HEK293 (cell line): ENCODE measurements at regions not wholly inside any gene's neighbourhood (a gene's known extent, or its start where the extent isn't known, plus 50 kb on each side); places are given as distances from the start of the nearest gene placed in this dataset.

Experiments
- CTCF ChIA-PET: fragments of 350-600 bp; formaldehyde crosslinking; extraction: SDS; loops from one replicate; lab custom pipeline; 2021; ENCODE audit warnings: antibody characterized with exemption; lab: Yijun Ruan, JAX
- POLR2A ChIA-PET: fragments of 300-600 bp; formaldehyde crosslinking; extraction: SDS; loops from one replicate; lab custom pipeline; 2020; ENCODE audit warnings: antibody characterized with exemption, inconsistent platforms; lab: Yijun Ruan, JAX
- H3K27ac ChIP-seq: fragments of 200-500 bp; sonication (Bioruptor generic); 2 replicates; pipeline ENCODE4 v1.5.1; 2014; ENCODE audit warnings: low read depth, low read length, control low read depth, inconsistent platforms; ENCODE audit errors: extremely low read depth
- H3K36me3 ChIP-seq, 2 experiments: fragments of 200-500 bp in 1 of 2; sonication (Bioruptor generic) in 1 of 2; 1 replicate in 1 of 2; 2 replicates in 1 of 2; pipeline ENCODE4 v1.5.1; 2014 to 2017; ENCODE audit warnings: inconsistent platforms in 2 of 2, low read length in 2 of 2; ENCODE audit not compliant: control insufficient read depth in 2 of 2, insufficient read depth in 1 of 2
- H3K4me1 ChIP-seq: fragments of 200-500 bp; sonication (Bioruptor generic); 2 replicates; pipeline ENCODE4 v1.5.1; 2014; ENCODE audit warnings: mild to moderate bottlenecking, low read length, inconsistent platforms; ENCODE audit not compliant: control insufficient read depth, insufficient read depth
- H3K4me3 ChIP-seq: 2 replicates; pipeline ENCODE4 v1.5.1; 2011; ENCODE audit warnings: low read depth, mild to moderate bottlenecking, control low read depth, low read length, moderate library complexity
- H3K9me3 ChIP-seq: fragments of 200-500 bp; sonication (Bioruptor generic); 2 replicates; pipeline ENCODE4 v1.5.1; 2014; ENCODE audit warnings: low read depth, low read length, inconsistent platforms; ENCODE audit not compliant: control insufficient read depth, insufficient read depth
- BCL11A ChIP-seq: fragments of 450-650 bp; formaldehyde crosslinking; IDR thresholded peaks from 2 replicates; pipeline ENCODE4 v1.5.1; 2016; ENCODE audit warnings: low read depth, missing biosample characterization, missing genetic modification characterization
- GLI2 ChIP-seq: fragments of 450-650 bp; formaldehyde crosslinking; IDR thresholded peaks from 2 replicates; pipeline ENCODE4; 2017; ENCODE audit warnings: missing biosample characterization, missing genetic modification characterization, low read depth, borderline replicate concordance
- GLI4 ChIP-seq: fragments of 450-650 bp; formaldehyde crosslinking; IDR thresholded peaks from 2 replicates; pipeline ENCODE4 v1.5.1; 2016; ENCODE audit warnings: missing biosample characterization, missing genetic modification characterization
- HOXA7 ChIP-seq: sonication (generic); formaldehyde crosslinking; IDR thresholded peaks from 2 replicates; pipeline ENCODE4 v1.8.1; 2022; ENCODE audit warnings: missing genetic modification reagents, borderline replicate concordance
- KLF1 ChIP-seq: fragments of 450-650 bp; formaldehyde crosslinking; IDR thresholded peaks from 2 replicates; pipeline ENCODE4 v1.5.1; 2016; ENCODE audit warnings: missing biosample characterization, missing genetic modification characterization
- KLF7 ChIP-seq: fragments of 450-650 bp; formaldehyde crosslinking; IDR thresholded peaks from 2 replicates; pipeline ENCODE4 v1.5.1; 2016; ENCODE audit warnings: missing biosample characterization, missing genetic modification characterization, borderline replicate concordance
- MYNN ChIP-seq: fragments of 450-650 bp; formaldehyde crosslinking; IDR thresholded peaks from 2 replicates; pipeline ENCODE4 v1.5.1; 2016; ENCODE audit warnings: missing biosample characterization, missing genetic modification characterization, borderline replicate concordance
- PRDM1 ChIP-seq: fragments of 450-650 bp; formaldehyde crosslinking; IDR thresholded peaks from 2 replicates; pipeline ENCODE4; 2016; ENCODE audit warnings: missing biosample characterization, missing genetic modification characterization
- REST ChIP-seq: fragments of 450-650 bp; formaldehyde crosslinking; IDR thresholded peaks from 2 replicates; pipeline ENCODE4 v1.5.1; 2016; ENCODE audit warnings: missing biosample characterization, missing genetic modification characterization
- WT1 ChIP-seq: fragments of 450-650 bp; formaldehyde crosslinking; IDR thresholded peaks from 2 replicates; pipeline ENCODE4 v1.5.1; 2016; ENCODE audit warnings: missing biosample characterization, missing genetic modification characterization
- ZBTB11 ChIP-seq: fragments of 450-650 bp; formaldehyde crosslinking; conservative IDR thresholded peaks from 2 replicates; pipeline ENCODE4 v1.5.1; 2016; ENCODE audit warnings: low read depth, missing biosample characterization, missing genetic modification characterization
- ZNF146 ChIP-seq: fragments of 450-650 bp; formaldehyde crosslinking; IDR thresholded peaks from 2 replicates; pipeline ENCODE4 v1.5.1; 2016; ENCODE audit warnings: missing biosample characterization, missing genetic modification characterization
- ZNF2 ChIP-seq: fragments of 450-650 bp; formaldehyde crosslinking; IDR thresholded peaks from 2 replicates; pipeline ENCODE4 v1.5.1; 2016; ENCODE audit warnings: missing biosample characterization, missing genetic modification characterization
- ZNF211 ChIP-seq: fragments of 450-650 bp; formaldehyde crosslinking; IDR thresholded peaks from 2 replicates; pipeline ENCODE4 v1.5.1; 2016; ENCODE audit warnings: low read depth, missing biosample characterization, missing genetic modification characterization
- ZNF214 ChIP-seq: fragments of 450-650 bp; formaldehyde crosslinking; IDR thresholded peaks from 2 replicates; pipeline ENCODE4 v1.5.1; 2017; ENCODE audit warnings: missing biosample characterization, mild to moderate bottlenecking, missing genetic modification characterization, borderline replicate concordance
- ZNF341 ChIP-seq: fragments of 450-650 bp; formaldehyde crosslinking; IDR thresholded peaks from 2 replicates; pipeline ENCODE4; 2016; ENCODE audit warnings: low read depth, missing biosample characterization, missing genetic modification characterization
- ZNF362 ChIP-seq: fragments of 450-650 bp; formaldehyde crosslinking; IDR thresholded peaks from 2 replicates; pipeline ENCODE4 v1.5.1; 2016; ENCODE audit warnings: missing biosample characterization, missing genetic modification characterization
- ZNF37A ChIP-seq: fragments of 450-650 bp; IDR thresholded peaks from 2 replicates; pipeline ENCODE4 v1.5.1; 2018; ENCODE audit warnings: missing biosample characterization, missing genetic modification characterization
- ZNF518A ChIP-seq: fragments of 450-650 bp; formaldehyde crosslinking; conservative IDR thresholded peaks from 2 replicates; pipeline ENCODE4 v1.5.1; 2016; ENCODE audit warnings: low read depth, missing biosample characterization, missing genetic modification characterization
- ZNF544 ChIP-seq: fragments of 450-650 bp; formaldehyde crosslinking; IDR thresholded peaks from 2 replicates; pipeline ENCODE4 v1.5.0; 2017; ENCODE audit warnings: missing biosample characterization, missing genetic modification characterization

- TF ChIP-seq REST (tag by site-specific recombination) = no peak
- TF ChIP-seq GLI4 (tag by site-specific recombination) = no peak
- TF ChIP-seq GLI2 (tag by site-specific recombination) = no peak
- no peak for TF ChIP-seq ZNF544
- TF ChIP-seq KLF1 (tag by site-specific recombination) = no peak
- no peak for TF ChIP-seq ZNF214
- TF ChIP-seq, all 188 proteins: peak for 0
These were observed 285.4 kb upstream of the MGAT5 start (continued) for GRCh38 chr2:133968446-133968845.

- TF ChIP-seq ZNF146 (tag by site-specific recombination) (no peak), ZNF362 (no peak), PRDM1 (tag by site-specific recombination) (no peak), ZNF211 (tag by site-specific recombination) (no peak), MYNN (tag by site-specific recombination) (no peak), KLF7 (tag by site-specific recombination) (no peak)
- H3K36me3 ChIP-seq = no peaks in the 10 kb centered on the region
- POLR2A ChIA-PET = no interaction called here
- H3K27ac ChIP-seq = no peak overlapping the region
- CTCF ChIA-PET = interaction anchor here (0.9 kb wide), 1 partner anchor 14 kb away, joined by 3 read pairs; no protein-coding TSS in a partner anchor
- no peaks in the 10 kb centered on the region for H3K9me3 ChIP-seq
- H3K4me1 ChIP-seq = no peaks in the 10 kb centered on the region
- no peak overlapping the region for H3K4me3 ChIP-seq
These were observed 283.2 kb upstream of the MGAT5 start for GRCh38 chr2:133970641-133971040.

GRCh38 chr2:133972297-133972696 is 281.6 kb upstream of the MGAT5 start:
- CTCF ChIA-PET = no interaction called here
- TF ChIP-seq HOXA7 (CRISPR knock-in tag) (no peak), ZNF518A (no peak), ZNF341 (tag by site-specific recombination) (no peak), ZNF37A (tag by site-specific recombination) (no peak), BCL11A (tag by site-specific recombination) (no peak), ZBTB11 (tag by site-specific recombination) (no peak), GLI4 (tag by site-specific recombination) (no peak), WT1 (tag by site-specific recombination) (no peak), ZNF2 (tag by site-specific recombination) (no peak)

More at GRCh38 chr2:133972297-133972696, 281.6 kb upstream of the MGAT5 start:
- no peak overlapping the region for H3K4me3 ChIP-seq
- POLR2A ChIA-PET = no interaction called here
- H3K27ac ChIP-seq = no peak overlapping the region
- no peaks in the 10 kb centered on the region for H3K4me1 ChIP-seq
- no peaks in the 10 kb centered on the region for H3K9me3 ChIP-seq
- H3K36me3 ChIP-seq = no peaks in the 10 kb centered on the region
